ENCODE measurements at regions not wholly inside any gene's neighbourhood (a gene's known extent, or its start where the extent isn't known, plus 50 kb on each side); places are given as distances from the start of the nearest gene placed in this dataset.

- intact Hi-C loops (cut with DNase I) = no loop called here
- Histone ChIP-seq H3K27me3 (replicated peaks; ENCODE audit: insufficient read depth) (no peaks in the 10 kb centered on the region), H3K4me1 (replicated peaks) (no peaks in the 10 kb centered on the region), H3K9me3 (no peaks in the 10 kb centered on the region), H3K4me3 (no peak overlapping the region), H3K36me3 (no peaks in the 10 kb centered on the region), H3K27ac (no peak overlapping the region)
- DNase-seq (ENCODE audit: low spot score) = no peak
- 86% methylated on average over 3 of the region's 3 CpGs for WGBS
- TF ChIP-seq POLR2A (IDR thresholded peaks at IDR 0.05) (no peak), POLR2AphosphoS5 (IDR thresholded peaks at IDR 0.05) (no peak)
These were observed 556.7 kb upstream of the HTR1E start for GRCh38 chr6:86380571-86381125.

GRCh38 chr6:86357877-86358276 is 579.5 kb upstream of the HTR1E start:
- no peaks in the 10 kb centered on the region for H3K36me3 ChIP-seq
- no peaks in the 10 kb centered on the region for H3K9me3 ChIP-seq
- TF ChIP-seq POLR2A (IDR thresholded peaks at IDR 0.05) (no peak), CTCF (IDR thresholded peaks at IDR 0.05) (no peak), POLR2AphosphoS5 (IDR thresholded peaks at IDR 0.05) (no peak)
- no peak for DNase-seq (ENCODE audit: low spot score)
- no peaks in the 10 kb centered on the region for H3K4me1 ChIP-seq (replicated peaks)
- H3K27me3 ChIP-seq (replicated peaks; ENCODE audit: insufficient read depth) = no peaks in the 10 kb centered on the region
- intact Hi-C loops (cut with DNase I) = no loop called here
- 62% methylated on average over 4 of the region's 4 CpGs for WGBS
- no peak overlapping the region for H3K27ac ChIP-seq
- H3K4me3 ChIP-seq = no peak overlapping the region

GRCh38 chr6:86355271-86355670 is 582.1 kb upstream of the HTR1E start:
- Histone ChIP-seq H3K4me3 (no peak overlapping the region), H3K4me1 (replicated peaks) (no peaks in the 10 kb centered on the region), H3K9me3 (no peaks in the 10 kb centered on the region), H3K36me3 (no peaks in the 10 kb centered on the region), H3K27me3 (replicated peaks; ENCODE audit: insufficient read depth) (no peaks in the 10 kb centered on the region), H3K27ac (no peak overlapping the region)
- TF ChIP-seq POLR2AphosphoS5 (IDR thresholded peaks at IDR 0.05) (no peak), CTCF (IDR thresholded peaks at IDR 0.05) (no peak), POLR2A (IDR thresholded peaks at IDR 0.05) (no peak)
- intact Hi-C loops (cut with DNase I) = no loop called here
- no peak for DNase-seq (ENCODE audit: low spot score)

GRCh38 chr6:86331919-86332318 is 605.4 kb upstream of the HTR1E start:
- no peaks in the 10 kb centered on the region for H3K9me3 ChIP-seq
- no peaks in the 10 kb centered on the region for H3K4me1 ChIP-seq (replicated peaks)
- H3K27me3 ChIP-seq (replicated peaks; ENCODE audit: insufficient read depth) = no peaks in the 10 kb centered on the region
- intact Hi-C loops (cut with DNase I) = no loop called here
- no peaks in the 10 kb centered on the region for H3K36me3 ChIP-seq
- H3K4me3 ChIP-seq = no peak overlapping the region
- H3K27ac ChIP-seq = no peak overlapping the region
- 35% methylated on average over 5 of the region's 5 CpGs for WGBS
- no peak for TF ChIP-seq POLR2AphosphoS5 (IDR thresholded peaks at IDR 0.05)
- no peak for TF ChIP-seq POLR2A (IDR thresholded peaks at IDR 0.05)
- TF ChIP-seq CTCF (IDR thresholded peaks at IDR 0.05) = no peak
- DNase-seq (ENCODE audit: low spot score) = no peak

GRCh38 chr6:86331265-86331840 is 606.0 kb upstream of the HTR1E start:
- no peak for DNase-seq (ENCODE audit: low spot score)
- 21% methylated on average over 3 of the region's 3 CpGs for WGBS
- Histone ChIP-seq H3K27me3 (replicated peaks; ENCODE audit: insufficient read depth) (no peaks in the 10 kb centered on the region), H3K9me3 (no peaks in the 10 kb centered on the region), H3K4me3 (no peak overlapping the region), H3K4me1 (replicated peaks) (no peaks in the 10 kb centered on the region), H3K27ac (no peak overlapping the region), H3K36me3 (no peaks in the 10 kb centered on the region)
- intact Hi-C loops (cut with DNase I) = no loop called here
- TF ChIP-seq POLR2AphosphoS5 (IDR thresholded peaks at IDR 0.05) (no peak), CTCF (IDR thresholded peaks at IDR 0.05) (no peak), POLR2A (IDR thresholded peaks at IDR 0.05) (no peak)

Data from prostate gland (tissue), 2 donors.